ENCODE measurements at regions not wholly inside any gene's neighbourhood (a gene's known extent, or its start where the extent isn't known, plus 50 kb on each side); places are given as distances from the start of the nearest gene placed in this dataset.

DNA sequence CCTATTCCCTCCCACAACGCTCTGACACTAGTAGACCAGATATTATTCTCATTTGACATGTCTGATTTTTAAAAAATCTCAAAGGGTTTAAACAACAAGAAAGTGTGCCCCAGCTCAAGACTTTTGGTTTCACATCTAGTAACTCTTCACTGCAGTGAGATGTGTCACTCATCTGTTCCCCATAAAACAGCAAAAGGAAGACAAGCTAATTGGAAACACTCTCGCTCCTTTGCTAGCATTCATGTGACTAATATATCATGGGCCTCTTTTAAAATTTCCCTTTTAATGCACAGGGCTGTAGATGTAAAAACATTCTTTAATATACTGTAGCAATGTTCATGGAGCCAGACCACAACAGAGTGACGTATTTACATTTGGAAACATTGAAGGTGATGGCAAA lies 372.6 kb downstream of the ZNF608 start:
- DNase-seq (ENCODE audit: low read depth): no peak
- no peak overlapping the region for H3K4me3 ChIP-seq (ENCODE audit: low read depth, low read length)

DNA sequence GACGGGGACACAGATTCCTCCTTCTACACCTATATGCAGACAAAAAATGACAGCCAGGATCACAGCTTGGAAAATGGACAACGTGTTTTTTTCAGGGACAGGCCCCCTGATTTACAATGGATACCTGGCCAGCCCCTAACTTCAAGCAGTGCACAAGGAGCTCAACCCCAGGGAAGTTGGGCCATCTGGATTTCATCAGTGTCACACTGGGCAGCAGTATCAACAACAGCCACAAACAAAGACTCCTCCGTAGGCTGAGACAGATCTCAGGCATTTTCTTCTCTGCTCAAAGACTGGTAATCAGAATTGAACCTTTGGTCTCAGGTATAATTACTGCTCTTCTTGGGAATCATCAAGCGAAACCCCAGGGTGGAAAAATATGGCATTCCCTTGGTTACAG lies 374.0 kb downstream of the ZNF608 start:
- DNase-seq (ENCODE audit: low read depth): no peak
- no peak overlapping the region for H3K4me3 ChIP-seq (ENCODE audit: low read depth, low read length)

DNA sequence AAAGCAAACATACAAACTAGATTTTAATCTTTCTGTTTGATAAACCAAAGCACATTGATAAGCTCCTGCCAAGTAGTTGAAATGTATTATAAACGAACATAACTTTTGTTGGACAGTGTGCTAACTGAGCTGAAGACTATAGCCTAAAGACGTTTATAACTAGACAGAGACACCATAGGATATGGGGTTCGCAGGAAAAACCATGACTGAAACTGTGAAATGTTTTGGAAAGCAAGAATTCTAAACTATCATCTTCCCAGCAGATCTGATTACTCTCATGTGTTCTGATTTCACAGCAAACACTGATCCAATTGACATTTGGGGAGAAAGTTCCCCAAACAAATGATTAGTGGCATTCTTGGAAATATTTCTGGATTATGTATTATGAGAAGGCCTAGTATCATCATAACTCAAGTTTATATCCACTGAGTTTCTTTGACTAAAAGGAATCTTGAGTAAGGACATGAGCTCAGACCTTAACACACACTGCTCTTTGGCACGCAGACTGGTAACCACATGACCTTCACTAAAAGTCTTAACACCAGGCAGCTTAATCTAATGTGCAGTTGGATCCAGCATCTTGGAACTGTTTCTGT lies 375.2 kb downstream of the ZNF608 start:
- H3K4me3 ChIP-seq (ENCODE audit: low read depth, low read length): no peak overlapping the region
- DNase-seq (ENCODE audit: low read depth): no peak

DNA sequence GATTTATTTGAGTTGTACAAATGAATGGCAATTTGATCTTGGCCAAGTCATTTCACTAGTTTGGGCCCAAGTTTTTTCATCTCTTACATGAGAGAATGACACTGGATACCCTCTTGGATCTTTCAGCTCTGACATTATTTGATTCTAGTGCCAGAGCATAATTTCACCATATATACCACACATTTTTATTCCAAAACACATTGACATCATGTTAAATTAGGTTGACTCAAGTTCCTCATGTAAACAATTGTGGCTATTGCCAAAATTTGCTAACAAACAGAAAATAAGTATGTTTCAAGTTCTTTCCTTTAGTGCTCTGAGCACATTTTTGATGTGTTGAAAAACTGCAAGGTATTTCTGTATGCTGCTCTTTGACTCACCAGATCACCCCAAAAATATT lies 375.8 kb downstream of the ZNF608 start:
- no peak overlapping the region for H3K4me3 ChIP-seq (ENCODE audit: low read depth, low read length)

DNA sequence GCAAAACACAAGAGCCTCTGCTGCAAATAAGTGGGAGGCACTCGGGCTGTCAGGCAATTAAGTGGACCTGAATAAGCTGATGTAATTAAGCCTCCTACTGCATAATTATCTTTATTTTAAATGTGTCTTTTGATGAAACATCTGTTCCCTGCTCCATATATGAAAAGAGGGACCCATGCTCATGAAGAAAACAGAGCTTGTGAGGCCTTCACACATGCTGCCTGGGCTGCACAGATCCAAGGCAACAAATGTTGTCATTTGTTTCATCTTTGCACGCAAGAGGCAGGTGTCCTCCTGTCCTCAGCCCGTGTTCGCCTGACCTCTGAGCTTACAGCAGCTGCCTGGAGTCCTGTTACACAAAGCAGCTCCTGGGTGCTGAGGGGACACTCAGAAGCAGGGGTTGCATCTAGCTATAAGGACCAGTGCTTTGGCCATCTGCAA lies 381.1 kb downstream of the ZNF608 start:
- no peak for DNase-seq (ENCODE audit: low read depth)
- H3K4me3 ChIP-seq (ENCODE audit: low read depth, low read length): no peak overlapping the region

More for the DNA sequence above, 375.8 kb downstream of the ZNF608 start:
- no peak for DNase-seq (ENCODE audit: low read depth)

DNA sequence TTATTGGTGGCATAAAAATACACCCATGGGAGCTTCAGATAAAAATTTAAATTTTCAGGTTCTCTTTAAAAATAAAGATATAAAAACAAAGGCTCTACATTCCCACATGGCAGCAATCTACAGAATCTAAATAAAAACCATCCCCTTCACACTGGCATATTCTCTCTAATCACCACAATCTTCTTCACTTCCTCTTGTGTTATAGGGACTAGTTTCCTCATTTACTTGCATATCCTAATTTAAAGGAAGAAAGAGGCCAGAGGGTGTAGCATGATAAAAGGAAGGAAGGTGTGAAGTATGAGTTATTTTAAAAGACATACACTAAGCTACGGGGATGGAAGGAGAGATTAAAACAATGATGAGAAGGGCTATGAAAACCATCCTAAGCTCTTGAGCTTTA lies 390.5 kb downstream of the ZNF608 start:
- H3K4me3 ChIP-seq (ENCODE audit: low read depth, low read length): no peak overlapping the region

DNA sequence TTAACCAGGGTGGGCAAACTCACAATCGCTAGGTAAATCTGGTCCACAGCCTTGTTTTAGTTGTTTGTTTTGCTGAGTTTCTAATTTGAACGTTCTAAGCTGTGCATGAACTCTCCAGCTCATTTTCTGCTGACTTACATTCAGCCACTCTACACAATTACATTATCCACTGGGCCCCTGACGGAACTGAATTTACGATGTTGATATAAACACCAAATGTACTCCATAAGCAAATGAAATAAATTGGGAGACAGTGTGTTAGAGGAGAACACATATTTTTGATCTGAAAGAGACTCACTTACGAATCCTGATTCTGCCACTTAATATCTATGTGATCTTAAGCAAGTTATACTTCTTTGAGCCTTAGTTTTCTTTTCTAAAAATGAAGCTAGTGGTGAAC lies 393.4 kb downstream of the ZNF608 start:
- H3K4me3 ChIP-seq (ENCODE audit: low read depth, low read length): no peak overlapping the region
- DNase-seq (ENCODE audit: low read depth): no peak

More for the DNA sequence above, 390.5 kb downstream of the ZNF608 start:
- DNase-seq (ENCODE audit: low read depth): no peak

DNA sequence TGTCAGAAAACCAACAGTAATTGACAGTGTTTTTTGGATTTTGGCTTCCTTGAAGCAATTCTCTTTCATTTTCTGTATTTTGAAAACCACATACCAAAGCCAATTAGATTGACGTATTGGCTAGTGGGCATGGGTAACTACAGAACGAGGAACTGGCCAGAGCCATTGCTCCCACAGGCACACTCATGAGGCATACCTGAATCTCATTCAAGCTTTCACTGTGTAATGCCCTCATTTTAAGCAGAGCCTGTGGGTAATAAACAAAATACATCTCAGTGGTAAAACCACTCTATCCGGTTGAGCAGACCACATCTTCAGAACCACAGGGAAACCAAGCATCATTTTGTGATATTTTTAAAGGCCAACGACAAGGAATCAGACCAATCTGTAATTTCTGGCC lies 394.1 kb downstream of the ZNF608 start:
- DNase-seq (ENCODE audit: low read depth): no peak
- no peak overlapping the region for H3K4me3 ChIP-seq (ENCODE audit: low read depth, low read length)

DNA sequence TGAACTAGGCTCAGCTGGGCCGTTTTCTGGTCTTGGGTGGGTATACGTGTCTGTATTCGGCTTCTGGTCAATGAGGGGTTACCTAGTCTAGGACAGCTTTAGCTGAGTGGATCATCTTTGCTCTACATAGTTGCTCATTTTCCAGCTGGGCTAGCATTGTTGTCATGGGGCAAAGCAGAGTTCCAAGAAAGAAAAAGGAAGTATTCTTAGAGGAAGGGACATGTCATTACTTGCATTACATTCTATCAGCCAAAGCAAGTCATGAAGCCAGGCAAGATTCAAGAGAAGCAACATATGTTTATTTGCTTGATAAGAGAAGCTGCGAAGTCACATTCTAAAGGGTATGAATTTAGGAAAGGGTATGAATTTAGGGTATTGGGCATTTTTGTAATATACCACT lies 396.5 kb downstream of the ZNF608 start:
- H3K4me3 ChIP-seq (ENCODE audit: low read depth, low read length): no peak overlapping the region
- DNase-seq (ENCODE audit: low read depth): no peak

DNA sequence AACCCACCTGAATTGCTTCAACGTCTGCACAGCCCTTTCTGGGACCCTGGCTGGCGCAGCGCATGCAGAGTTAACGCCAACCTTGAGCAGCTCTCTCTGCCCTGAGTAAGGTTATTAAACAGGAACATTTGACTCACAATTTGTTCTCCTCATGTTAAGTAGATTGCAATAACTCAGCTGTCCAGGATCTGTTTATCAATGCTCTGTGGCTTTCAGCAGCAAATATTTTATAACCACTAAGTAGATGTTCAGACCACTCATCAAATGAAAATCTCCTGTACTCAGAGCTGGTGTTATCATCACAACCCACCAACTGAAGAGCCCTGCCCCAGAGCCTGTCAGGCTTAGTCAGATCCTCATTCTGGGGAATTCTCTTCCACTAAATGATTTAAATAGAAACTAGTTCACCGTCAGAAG lies 403.0 kb downstream of the ZNF608 start:
- peak; percentile 96 for DNase-seq (ENCODE audit: low read depth)
- H3K4me3 ChIP-seq (ENCODE audit: low read depth, low read length): no peak overlapping the region

DNA sequence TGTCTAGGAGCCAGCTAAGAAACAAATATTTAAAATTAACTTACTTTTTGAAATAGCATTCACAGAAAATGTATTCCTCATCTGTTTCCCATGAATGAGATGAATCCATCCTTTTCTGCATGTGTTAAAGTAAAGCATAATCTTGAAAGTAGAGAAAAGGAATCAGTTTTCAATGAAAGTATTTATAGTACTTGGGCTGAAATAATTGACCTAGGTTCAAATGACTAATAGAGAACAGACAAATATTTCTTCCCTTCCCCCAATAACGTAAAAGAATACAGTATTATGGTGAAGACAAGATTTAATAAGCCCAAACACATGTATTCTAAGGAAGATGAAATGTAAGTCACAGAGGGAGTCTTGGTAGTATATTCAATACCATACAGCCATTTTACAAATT lies 403.5 kb downstream of the ZNF608 start:
- no peak overlapping the region for H3K4me3 ChIP-seq (ENCODE audit: low read depth, low read length)

DNA sequence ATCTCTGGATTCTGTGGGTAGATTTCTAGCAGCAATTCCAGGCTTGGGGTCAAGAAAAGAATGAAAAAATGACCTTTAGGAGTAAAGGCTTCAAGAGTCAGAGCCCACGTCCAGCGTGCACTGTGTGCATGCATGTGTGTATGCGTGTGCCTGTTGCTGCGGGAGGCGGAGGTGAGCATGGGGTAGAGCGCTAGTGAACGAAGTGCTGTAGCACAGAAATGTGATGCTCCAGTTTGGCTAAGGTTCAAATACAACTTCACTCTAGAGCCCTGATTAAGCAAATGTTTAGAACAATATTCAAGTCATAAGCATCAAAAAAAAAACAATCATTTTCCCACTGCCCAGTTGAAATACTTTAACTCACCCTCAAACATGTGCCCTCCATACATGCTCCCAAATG lies 403.9 kb downstream of the ZNF608 start:
- no peak overlapping the region for H3K4me3 ChIP-seq (ENCODE audit: low read depth, low read length)

More for the DNA sequence above, 403.5 kb downstream of the ZNF608 start:
- no peak for DNase-seq (ENCODE audit: low read depth)

DNA sequence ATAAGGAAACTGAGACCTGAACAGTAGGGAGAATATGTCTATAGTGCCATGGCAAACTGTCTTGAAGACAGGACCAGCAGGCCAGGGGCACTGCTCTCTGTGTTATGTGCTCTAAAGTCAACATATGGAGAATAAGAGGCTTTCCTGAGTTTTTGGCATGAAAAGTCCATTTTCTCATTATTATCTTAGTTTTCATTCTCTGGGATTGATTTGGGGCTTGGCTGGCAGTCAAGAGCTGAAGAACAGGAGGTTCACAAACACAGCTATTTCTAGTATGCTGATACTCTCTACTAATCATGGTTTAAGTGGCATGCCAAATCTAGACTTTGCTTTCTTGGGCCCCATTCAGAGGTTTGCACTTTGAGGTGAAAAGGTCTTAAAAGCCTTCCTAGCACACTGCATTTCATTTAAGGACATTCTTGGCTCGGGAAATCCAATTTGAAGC lies 404.4 kb downstream of the ZNF608 start:
- peak; percentile 90 for DNase-seq (ENCODE audit: low read depth)
- no peak overlapping the region for H3K4me3 ChIP-seq (ENCODE audit: low read depth, low read length)

More for the DNA sequence above, 403.9 kb downstream of the ZNF608 start:
- DNase-seq (ENCODE audit: low read depth): no peak

DNA sequence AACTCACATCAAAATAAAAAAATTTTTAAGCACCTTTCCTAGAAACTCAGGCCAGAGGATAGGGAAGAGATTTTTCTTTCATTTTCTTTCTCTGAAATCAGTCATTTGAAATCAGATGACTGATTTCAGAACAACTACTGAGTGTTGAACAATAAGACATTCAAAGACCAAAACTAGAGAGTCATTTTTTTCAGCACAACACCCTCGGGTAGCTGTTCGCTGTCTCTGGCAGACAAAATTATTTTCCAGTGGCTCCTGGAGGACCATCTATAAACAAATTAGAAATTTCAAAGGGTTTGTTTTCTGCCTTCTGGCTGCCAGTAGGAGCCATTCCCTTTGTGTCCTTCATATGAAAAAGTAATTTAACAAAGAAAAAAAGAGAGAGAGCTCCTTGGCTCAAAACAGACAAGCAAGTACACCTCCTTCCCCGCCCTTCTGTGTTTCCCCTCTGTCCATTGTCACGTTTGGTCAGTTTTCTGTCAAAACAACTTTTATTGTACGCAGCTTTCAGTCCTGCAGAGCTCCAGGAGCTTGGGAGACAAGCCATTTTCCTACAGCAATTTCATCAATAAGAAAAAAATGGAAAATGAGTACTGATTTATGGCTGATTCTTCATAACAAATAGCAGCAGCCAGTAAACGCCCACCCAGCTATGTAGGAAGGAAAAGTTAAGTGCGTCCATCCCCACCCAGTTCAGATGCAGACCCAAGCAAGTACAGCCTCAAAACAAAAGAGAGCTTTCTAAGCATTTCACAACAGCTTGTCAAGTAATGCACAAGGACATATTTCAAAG lies 405.2 kb downstream of the ZNF608 start:
- H3K4me3 ChIP-seq (ENCODE audit: low read depth, low read length): no peak overlapping the region
- no peak for DNase-seq (ENCODE audit: low read depth)

DNA sequence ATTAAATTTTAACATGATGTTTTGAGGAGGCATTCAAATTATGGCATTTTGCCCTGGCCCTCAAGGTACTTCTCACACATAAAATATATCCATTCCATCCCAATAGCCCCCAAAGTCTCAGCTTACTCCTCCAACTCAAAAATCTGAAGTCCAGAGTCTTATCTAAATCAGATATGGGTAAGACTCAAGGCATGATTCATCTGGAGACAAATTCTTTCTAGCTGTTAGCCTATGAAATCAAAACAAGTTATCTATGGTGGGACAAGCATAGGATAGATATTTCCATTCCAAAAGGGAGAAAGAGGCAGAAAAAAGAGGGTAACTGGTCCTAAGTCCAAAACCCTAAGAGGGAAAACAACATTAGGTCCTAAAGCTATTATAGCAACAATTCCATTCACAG lies 408.4 kb downstream of the ZNF608 start:
- H3K4me3 ChIP-seq (ENCODE audit: low read depth, low read length): no peak overlapping the region
- DNase-seq (ENCODE audit: low read depth): no peak

DNA sequence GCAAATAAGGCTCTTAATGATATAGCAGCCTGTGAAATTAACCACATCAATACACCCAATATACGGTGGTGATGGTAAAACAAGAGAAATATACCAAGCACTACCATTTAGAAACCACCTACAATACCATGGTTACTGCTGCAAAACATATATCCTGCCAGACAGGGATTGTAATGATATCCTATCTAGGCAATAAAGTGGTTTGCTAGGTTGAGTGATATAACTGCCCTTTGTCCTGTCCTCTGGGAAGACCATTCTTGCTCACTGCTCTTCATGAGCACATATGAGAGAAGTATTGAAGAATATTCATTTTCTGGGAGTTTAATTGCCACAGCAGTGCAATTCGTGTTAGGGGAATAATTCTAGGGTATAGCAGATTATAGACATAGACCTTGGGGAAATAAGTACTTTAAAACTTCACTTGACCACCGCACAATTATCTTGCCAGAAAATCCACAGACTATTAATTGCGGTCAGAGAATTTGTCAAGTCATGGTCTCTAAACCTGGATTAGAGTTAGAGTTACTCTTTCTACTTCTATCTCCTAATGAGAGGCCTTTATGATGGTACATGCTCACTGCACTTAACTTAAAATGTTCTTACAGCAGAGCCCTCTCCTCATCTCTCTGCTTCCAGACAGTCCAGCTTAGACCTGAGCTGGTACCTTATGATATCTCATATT lies 413.0 kb downstream of the ZNF608 start:
- DNase-seq (ENCODE audit: low read depth): no peak
- H3K4me3 ChIP-seq (ENCODE audit: low read depth, low read length): no peak overlapping the region

DNA sequence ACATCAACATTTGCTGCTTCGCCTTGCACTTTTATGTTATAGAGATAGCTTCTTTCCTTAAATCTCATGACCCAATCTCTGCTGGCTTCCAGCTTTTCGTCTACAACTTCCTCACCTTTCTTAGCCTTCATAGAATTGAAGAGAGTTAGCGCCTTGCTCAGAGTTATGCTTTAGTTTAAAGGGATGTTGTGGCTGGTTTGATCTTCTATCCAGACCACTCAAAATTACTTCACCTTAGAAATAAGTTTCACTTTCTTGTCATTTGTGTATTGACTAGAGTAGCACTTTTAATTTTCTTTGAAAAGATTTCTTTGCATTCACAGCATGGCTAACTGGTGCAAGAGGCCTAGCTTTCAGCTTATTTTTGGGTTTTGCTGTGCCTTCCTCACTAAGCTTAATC lies 414.2 kb downstream of the ZNF608 start:
- DNase-seq (ENCODE audit: low read depth): no peak

DNA sequence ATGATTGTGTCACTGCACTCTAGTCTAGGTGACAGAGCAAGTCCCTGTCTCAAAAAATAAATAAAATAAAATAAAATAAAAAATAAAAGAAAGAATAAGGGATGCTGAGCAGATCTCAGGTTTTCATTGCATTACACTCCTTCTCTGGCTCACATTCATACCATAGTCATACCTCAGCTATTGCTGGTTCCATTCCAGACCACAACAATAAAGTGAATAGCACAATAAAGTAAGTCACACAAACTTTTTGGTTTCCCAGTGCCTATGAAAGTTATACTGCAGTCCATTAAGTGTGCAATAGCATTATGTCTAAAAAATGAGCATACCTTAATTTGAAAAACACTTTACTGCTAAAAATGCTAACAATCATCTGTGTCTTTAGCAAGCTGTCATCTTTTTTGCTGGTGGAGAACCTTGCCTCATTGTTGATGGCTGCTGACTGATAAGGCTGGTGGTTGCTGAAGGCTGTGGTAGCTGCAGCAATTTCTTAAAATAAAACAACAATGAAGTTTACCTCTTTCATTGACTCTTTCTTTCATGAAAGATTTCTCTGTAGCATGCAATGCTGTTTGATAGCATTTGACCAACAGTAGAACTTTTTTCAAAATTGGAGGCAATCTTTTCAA lies 415.7 kb downstream of the ZNF608 start:
- no peak overlapping the region for H3K4me3 ChIP-seq (ENCODE audit: low read depth, low read length)
- no peak for DNase-seq (ENCODE audit: low read depth)

More for the DNA sequence above, 414.2 kb downstream of the ZNF608 start:
- H3K4me3 ChIP-seq (ENCODE audit: low read depth, low read length): no peak overlapping the region

DNA sequence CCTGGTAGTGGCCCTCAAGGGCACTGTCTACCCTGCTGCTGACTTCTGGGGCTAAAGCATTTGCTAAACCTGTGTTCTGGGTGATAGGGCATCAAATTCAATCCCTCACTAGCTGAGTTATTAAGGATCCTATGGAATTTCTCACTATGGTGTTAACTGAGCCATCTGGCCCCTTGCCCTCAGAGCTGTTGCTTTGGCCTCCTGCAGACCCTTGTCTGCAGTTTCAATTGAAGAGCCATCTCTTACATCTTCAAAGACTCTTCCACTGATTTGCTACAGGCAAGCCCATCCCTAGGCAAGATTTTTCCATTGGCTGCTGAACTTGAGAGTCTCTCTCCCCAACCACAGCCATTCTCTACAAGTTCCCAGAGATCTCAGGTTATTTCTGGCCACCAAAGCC lies 418.2 kb downstream of the ZNF608 start:
- no peak overlapping the region for H3K4me3 ChIP-seq (ENCODE audit: low read depth, low read length)
- no peak for DNase-seq (ENCODE audit: low read depth)

DNA sequence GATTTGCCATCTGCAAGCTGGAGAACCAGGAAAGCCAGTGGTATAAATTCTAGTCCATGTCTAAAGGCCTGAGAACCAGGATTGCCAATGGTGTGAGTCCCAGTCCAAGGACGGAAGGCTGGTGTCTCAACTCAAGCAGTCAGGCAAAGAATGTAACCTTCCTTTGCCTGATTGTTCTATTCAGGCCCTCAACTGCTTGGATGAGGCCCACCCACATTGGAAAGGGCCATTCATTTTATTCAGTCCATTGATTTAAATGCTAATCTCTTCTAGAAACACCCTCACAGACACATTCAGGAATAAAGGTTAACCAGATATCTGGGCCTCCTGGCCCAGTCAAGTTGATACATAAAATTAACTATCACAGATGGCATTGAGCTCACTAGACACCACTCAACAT lies 427.8 kb downstream of the ZNF608 start:
- DNase-seq (ENCODE audit: low read depth): no peak
- H3K4me3 ChIP-seq (ENCODE audit: low read depth, low read length): no peak overlapping the region
